K562 (cell line): ENCODE measurements at regions not wholly inside any gene's neighbourhood (a gene's known extent, or its start where the extent isn't known, plus 50 kb on each side); places are given as distances from the start of the nearest gene placed in this dataset.

ENCODE experiments used
- BRD9 ChIP-seq: fragments of 450-650 bp; IDR thresholded peaks from 2 replicates; pipeline ENCODE4 v1.6.1; 2018; ENCODE audit warnings: low read depth; ENCODE audit not compliant: partially characterized antibody
- CBX3 ChIP-seq, 2 experiments: IDR thresholded peaks; 1 replicate in 1 of 2; 2 replicates in 1 of 2; pipeline ENCODE4 v1.6.1; 2012; ENCODE audit warnings: inconsistent platforms in 2 of 2, low read length in 2 of 2, borderline replicate concordance in 1 of 2, control low read depth in 1 of 2
- CREB3 ChIP-seq: fragments of 450-650 bp; conservative IDR thresholded peaks from 2 replicates; pipeline ENCODE4 v1.6.1; 2016; ENCODE audit warnings: missing genetic modification characterization, low read depth, mild to moderate bottlenecking, missing compliant biosample characterization, moderate library complexity
- CTBP1 ChIP-seq: fragments of 450-650 bp; IDR thresholded peaks from 2 replicates; pipeline ENCODE4 v1.6.1; 2016; ENCODE audit warnings: borderline replicate concordance
- E2F1 ChIP-seq: sonication (generic); formaldehyde crosslinking; IDR thresholded peaks from 2 replicates; pipeline ENCODE4 v1.8.1; 2023; ENCODE audit warnings: mild to moderate bottlenecking, missing genetic modification reagents, moderate library complexity
- ELF2 ChIP-seq: fragments of 250-450 bp; sonication (Bioruptor Pico); IDR thresholded peaks from 2 replicates; pipeline ENCODE4 v1.5.0; 2021; ENCODE audit warnings: mild to moderate bottlenecking
- EP300 ChIP-seq: IDR thresholded peaks from 2 replicates; pipeline ENCODE4 v1.6.1; 2012; ENCODE audit warnings: low read length, improper control_type of control experiment
- ETV5 ChIP-seq: sonication (generic); formaldehyde crosslinking; IDR thresholded peaks from 2 replicates; pipeline ENCODE4 v1.4.0; 2020; ENCODE audit warnings: low read depth, mild to moderate bottlenecking, missing genetic modification reagents
- KDM5B ChIP-seq: fragments of 200-600 bp; sonication (generic); IDR thresholded peaks from 2 replicates; pipeline ENCODE4 v1.6.1; 2012; ENCODE audit warnings: low read depth, mild to moderate bottlenecking, moderate library complexity, low read length, control low read depth, inconsistent platforms; ENCODE audit not compliant: insufficient replicate concordance
- KLF6 ChIP-seq: fragments of 250-450 bp; sonication (Bioruptor Pico); IDR thresholded peaks from 2 replicates; pipeline ENCODE4 v1.4.0; 2020; ENCODE audit warnings: mild to moderate bottlenecking, moderate library complexity, borderline replicate concordance
- L3MBTL2 ChIP-seq: fragments of 450-650 bp; IDR thresholded peaks from 2 replicates; pipeline ENCODE4 v1.6.1; 2016; ENCODE audit warnings: mild to moderate bottlenecking, moderate library complexity
- LCOR ChIP-seq: sonication (generic); formaldehyde crosslinking; IDR thresholded peaks from 2 replicates; pipeline ENCODE4 v1.8.0; 2022; ENCODE audit warnings: mild to moderate bottlenecking, missing genetic modification reagents
- MEF2D ChIP-seq: conservative IDR thresholded peaks from 2 replicates; pipeline ENCODE4 v1.6.1; 2016; ENCODE audit warnings: low read depth, missing genetic modification characterization, missing compliant biosample characterization
- MEIS2 ChIP-seq: fragments of 450-650 bp; IDR thresholded peaks from 2 replicates; pipeline ENCODE4 v1.6.1; 2014; ENCODE audit warnings: mild to moderate bottlenecking; ENCODE audit not compliant: partially characterized antibody
- MITF ChIP-seq: IDR thresholded peaks from 2 replicates; pipeline ENCODE4 v1.6.1; 2014; ENCODE audit warnings: antibody characterized with exemption
- NFRKB ChIP-seq: fragments of 450-650 bp; IDR thresholded peaks from 2 replicates; pipeline ENCODE4 v1.6.1; 2016; ENCODE audit warnings: low read depth
- RBBP5 ChIP-seq: fragments of 200-600 bp; sonication (generic); IDR thresholded peaks from 2 replicates; pipeline ENCODE4 v1.6.1; 2012; ENCODE audit warnings: borderline replicate concordance, mild to moderate bottlenecking, low read length, control low read depth, inconsistent platforms; ENCODE audit not compliant: insufficient read depth, poor library complexity, severe bottlenecking
- RFX5 ChIP-seq: IDR thresholded peaks from 2 replicates; pipeline ENCODE4 v1.6.1; 2011; ENCODE audit warnings: low read depth, mild to moderate bottlenecking, improper control_type of control experiment, low read length
- SMAD3 ChIP-seq: fragments of 450-650 bp; formaldehyde crosslinking; conservative IDR thresholded peaks from 2 replicates; pipeline ENCODE4 v1.4.0; 2020; ENCODE audit warnings: mild to moderate bottlenecking
- SP1 ChIP-seq: sonication (generic); formaldehyde crosslinking; IDR thresholded peaks from 2 replicates; pipeline ENCODE4 v1.8.1; 2022; ENCODE audit warnings: mild to moderate bottlenecking, missing genetic modification reagents
- SRSF9 ChIP-seq: fragments of 200-400 bp; formaldehyde crosslinking; IDR thresholded peaks from 2 replicates; pipeline ENCODE4 v1.6.1; 2017; ENCODE audit warnings: low read depth, low read length, borderline replicate concordance
- TFE3 ChIP-seq: fragments of 450-650 bp; formaldehyde crosslinking; IDR thresholded peaks from 2 replicates; pipeline ENCODE4 v1.4.0; 2020; ENCODE audit warnings: mild to moderate bottlenecking, mixed read lengths
- ZNF707 ChIP-seq: fragments of 250-450 bp; sonication (Bioruptor Pico); conservative IDR thresholded peaks from 2 replicates; pipeline ENCODE4 v1.8.0; 2022; ENCODE audit warnings: inconsistent platforms, mild to moderate bottlenecking, moderate library complexity

GRCh38 chr16:85306071-85306792 is 194.0 kb upstream of the CIBAR2 start (continued):
- TF ChIP-seq RFX5 (0 out of 2 replicates have a peak, but pooled peaks have one; percentile 17), CTBP1 (peak; percentile 45; the same call in 1 of the 2 replicates), LCOR (no peak), CREB3 (peak; percentile 81; the same call in 1 of the 2 replicates), SMAD3 (CRISPR knock-in tag) (no peak), SP1 (CRISPR knock-in tag) (peak; percentile 74; the same call in 1 of the 2 replicates), KDM5B (peak; percentile 76), BRD9 (peak; percentile 58), E2F1 (CRISPR knock-in tag) (no peak), TFE3 (CRISPR knock-in tag) (peak; percentile 66), KLF6 (peak; percentile 58; the same call in 1 of the 2 replicates), MEF2D (peak; percentile 60; the same call in 1 of the 2 replicates), CBX3 (IDR thresholded peaks at IDR 0.05; ENCODE audit: borderline replicate concordance in 1 of 2, low read length in 2 of 2) (peak in 1 of 2 experiments; percentile 48; a peak in 1 of 3 replicates), L3MBTL2 (peak; percentile 97), ELF2 (CRISPR knock-in tag) (0 out of 2 replicates have a peak, but pooled peaks have one; percentile 24), ZNF707 (CRISPR knock-in tag) (no peak; the same call in 1 of the 2 replicates), RBBP5 (peak; percentile 32), MITF (0 out of 2 replicates have a peak, but pooled peaks have one; percentile 57), ETV5 (CRISPR knock-in tag) (peak; percentile 57; the same call in 1 of the 2 replicates), EP300 (peak; percentile 58), NFRKB (0 out of 2 replicates have a peak, but pooled peaks have one; percentile 20), MEIS2 (peak; percentile 33), SRSF9 (no peak)
